Limb (tissue), 2 donors: ENCODE measurements at regions not wholly inside any gene's neighbourhood (a gene's known extent, or its start where the extent isn't known, plus 50 kb on each side); places are given as distances from the start of the nearest gene placed in this dataset.

Experiments used
- DNase-seq, 2 donors: peaks; one replicate each; pipeline ENCODE4 v3.0.0-alpha.2; 2016; ENCODE audit errors: extremely low spot score in 2 of 2

DNA sequence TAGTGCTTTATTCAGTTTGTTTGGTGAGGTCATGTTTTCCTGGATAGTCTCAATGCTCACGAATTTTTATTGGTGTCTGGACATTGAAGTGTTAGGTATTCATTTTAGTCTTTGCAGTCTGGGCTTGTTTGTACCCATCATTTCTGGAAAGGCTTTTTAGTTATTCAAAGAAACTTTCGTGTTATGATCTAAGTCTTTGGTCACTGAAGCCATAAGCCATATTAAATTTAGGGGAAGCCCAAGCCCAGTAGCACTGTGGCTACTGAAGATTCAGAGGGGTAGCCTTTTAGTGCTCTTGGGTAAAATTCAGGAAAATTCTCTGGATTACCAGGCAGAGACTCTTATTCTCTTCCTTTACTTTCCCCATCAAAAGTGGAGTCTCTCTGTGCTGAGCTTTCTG lies 56.2 kb upstream of the PEX5L start:
- no peak for DNase-seq

DNA sequence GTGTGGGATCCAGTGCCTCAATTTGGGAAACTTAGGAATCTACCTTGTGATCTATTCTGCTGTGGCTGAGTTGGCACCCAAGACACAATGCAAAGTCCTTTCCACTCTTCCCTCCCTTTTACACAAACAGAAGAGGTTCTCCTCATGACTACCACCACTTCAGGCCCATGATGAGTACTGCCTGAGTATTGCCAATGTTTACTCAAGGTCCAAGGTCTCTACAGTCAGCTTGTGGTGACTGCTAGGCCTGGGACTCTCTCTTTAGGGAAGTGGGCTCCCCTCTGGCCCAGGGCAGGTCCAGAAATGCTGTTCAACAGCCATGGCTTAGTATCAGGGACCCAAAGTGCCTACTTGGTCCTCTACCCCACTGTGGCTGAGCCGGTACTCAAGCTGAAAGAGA lies 56.8 kb upstream of the PEX5L start:
- no peak for DNase-seq

DNA sequence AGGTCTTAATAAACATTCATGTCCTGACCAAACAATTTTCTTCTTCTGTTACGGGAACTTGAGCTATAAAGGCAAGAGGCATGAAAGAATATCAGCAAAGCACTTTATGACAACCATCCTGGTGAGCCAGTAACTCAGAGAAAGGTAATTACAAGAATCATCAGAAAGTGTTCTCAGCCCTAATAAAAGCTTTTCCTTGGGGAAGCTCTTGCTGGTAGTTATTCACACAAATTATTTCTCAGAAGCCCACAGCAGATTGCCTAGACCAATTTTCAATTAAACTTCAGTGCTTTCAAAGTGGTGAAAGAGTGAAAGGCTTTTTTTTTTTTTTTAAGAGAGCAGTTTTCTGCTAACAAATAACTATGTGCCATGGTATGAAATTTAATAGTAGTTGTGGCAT lies 60.9 kb upstream of the PEX5L start:
- DNase-seq = no peak

DNA sequence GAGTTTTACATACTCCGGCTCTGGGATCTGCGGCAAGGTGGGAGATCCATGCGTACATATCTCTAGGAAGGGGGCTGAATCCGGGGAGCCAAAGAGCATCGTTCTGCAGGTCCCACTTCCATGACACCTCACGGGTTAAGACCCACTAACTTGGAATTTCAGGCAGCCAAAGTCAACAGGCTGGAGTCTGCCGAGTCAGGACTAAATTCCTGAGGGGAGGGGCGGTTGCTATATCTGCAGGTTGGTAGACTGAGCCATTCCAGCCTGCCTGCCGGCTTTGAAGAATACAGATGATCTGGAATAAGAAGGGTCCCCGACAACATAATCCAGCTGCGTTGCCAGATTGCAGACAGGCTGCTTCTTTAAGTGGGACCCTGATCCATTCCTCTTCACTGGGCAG lies 65.4 kb upstream of the PEX5L start:
- no peak for DNase-seq

DNA sequence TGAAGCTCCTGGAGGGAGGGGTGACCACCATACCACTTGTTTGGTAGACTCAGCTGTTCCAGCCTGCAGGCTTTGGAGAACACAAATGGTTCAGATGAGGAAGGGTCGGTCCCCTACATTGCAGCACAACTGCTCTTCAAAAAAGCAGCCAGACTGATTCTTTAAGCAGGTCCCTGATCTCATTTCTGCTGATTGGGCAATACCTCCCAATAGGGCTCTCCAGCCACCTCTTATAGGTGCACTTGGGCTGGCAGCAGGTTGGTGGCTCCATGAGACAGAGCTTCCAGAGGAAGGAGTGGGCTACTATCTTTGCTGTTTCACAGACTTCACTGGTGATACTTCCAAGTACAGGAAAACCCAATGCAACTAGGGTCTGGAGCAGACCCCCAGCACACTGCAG lies 65.9 kb upstream of the PEX5L start:
- DNase-seq = no peak

DNA sequence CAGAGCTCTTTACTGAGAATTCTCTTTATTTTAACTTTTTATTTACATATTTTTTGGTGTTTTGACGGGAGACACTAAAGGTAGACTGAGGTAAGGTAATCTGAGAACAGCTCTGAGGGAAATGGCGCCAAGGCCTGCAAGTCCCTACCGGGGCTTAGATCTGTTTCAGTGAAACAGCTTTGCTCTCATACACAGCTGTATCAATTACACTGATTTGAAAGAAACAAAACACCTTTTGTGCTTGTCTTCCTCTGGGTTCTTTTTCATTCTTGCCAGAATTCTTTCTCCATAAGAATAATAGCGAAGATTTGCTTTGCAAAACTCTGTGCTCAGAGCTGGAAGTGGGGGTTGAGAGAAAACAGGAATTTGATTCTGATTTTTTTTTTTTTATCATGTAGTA lies 79.5 kb upstream of the PEX5L start:
- DNase-seq = no peak

DNA sequence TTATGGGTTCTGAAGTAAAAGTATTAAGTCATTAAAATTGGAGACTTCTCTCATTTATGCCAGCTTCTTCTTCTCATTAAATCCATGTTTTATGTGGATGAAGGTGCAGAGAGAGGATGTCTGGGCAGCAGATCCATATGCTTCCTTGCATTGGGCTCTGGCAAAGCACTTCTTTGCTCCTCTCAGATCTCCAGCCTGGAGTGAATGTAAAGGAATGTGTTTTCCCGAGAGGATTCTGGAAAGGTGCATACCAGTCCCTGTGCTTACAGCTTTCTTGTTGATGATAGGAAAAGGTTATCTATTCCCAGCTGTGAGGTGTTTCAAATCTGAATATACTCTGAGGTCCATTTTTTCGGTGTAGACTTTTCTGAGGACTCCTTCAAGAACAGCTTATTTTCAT lies 79.9 kb upstream of the PEX5L start:
- DNase-seq = no peak

DNA sequence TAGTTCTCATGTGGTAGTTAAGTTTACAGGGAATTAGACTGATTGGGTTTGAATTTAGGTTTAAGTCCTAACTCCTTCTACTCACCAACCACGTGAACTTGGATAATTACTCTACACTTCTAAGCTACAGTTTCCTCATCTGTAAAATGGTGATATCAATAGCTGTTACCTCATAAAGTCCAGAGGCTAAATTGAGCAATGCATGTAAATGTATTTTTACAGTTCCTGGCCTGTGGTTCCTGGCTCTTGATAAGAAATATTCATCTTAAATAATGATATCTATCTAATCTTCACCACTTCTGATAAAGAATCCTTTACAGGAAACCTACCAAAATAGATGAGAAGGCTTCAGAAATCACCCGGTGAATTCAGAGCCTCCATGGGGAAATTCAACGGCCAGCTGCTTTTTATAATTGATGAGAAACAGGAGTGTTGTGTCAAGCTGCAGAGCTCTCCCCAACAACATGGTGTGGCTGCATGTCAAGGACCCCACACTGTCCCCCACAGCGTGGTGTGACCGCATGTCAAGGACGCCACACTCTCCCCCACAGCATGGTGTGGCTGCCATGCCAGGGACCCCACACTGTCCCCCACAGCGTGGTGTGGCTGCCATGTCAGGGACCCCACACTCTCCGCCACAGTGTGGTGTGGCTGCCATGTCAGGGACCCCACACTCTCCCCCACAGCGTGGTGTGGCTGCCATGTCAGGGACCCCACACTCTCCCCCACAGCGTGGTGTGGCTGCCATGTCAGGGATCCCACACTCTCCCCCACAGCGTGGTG lies 80.8 kb upstream of the PEX5L start:
- no peak for DNase-seq

DNA sequence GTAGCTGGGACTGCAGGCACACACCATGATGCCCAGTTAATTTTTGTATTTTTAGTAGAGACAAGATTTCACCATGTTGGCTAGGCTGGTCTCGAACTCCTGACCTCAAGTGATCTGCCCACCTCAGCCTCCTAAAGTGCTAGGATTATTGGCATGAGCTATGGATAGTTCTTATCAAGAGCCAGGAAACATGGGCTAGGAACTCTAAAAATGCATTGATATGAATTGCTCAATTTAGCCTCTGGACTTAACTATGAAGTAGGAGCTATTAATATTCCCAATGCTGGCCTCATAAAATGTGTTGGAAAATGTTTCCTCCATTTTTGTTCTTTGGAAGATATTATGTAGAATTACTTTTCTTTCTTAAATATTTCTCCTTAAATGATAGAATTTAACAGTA lies 82.8 kb upstream of the PEX5L start:
- DNase-seq = no peak

DNA sequence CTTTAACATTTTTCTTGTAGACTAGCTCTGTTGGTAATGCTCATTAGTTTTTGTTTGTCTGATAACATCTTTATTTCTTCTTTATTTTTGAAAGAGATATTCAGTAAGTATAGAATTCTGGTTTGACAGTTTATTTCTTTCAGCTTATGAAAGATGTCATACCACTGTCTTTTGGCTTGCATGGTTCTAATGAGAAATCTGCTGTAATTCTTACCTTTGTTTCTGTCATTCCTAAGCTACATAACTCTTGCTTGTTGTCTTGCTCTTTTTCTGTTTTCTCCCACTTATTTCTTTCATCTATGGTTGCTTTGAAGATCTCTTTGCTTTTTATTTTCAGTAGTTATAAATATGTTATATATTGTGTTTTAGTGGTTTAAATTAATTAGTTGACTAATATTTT lies 87.2 kb upstream of the PEX5L start:
- no peak for DNase-seq

DNA sequence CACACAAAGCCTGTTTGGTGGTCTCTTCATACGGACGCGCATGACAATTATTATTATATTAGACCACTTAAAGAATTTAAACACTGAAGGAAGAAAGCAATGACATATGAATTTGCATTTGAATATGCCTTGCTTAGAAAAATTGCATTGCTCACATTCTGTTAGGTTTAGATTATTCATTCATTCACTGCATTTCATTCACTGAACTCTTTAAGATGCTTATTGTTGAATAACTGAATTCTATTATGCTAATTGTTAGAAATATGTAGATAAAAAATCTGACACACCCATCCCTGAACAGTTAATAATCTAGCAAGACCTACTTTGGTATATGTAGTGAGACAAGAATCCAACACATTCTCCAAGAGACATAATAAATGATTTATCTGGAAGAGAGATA lies 94.4 kb upstream of the PEX5L start:
- DNase-seq = no peak

DNA sequence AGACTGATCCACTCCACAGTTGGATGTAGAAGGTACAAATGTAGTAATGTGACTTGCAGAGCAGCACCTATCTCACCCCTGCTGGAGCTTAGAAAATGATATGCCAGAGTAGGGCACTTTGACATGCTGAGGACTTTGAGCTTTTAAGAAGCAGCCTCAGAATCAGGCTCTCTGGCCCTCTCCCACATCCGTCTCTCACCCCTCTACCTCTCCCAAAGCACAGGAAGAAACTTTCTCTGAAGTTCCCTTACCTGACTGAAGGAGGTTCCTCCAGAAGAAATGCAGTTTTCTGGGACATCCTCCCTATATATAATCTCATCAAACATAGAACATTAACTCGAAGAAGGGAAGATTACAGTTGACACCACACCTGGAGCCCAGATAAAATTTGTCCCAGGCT lies 98.4 kb upstream of the PEX5L start:
- DNase-seq = no peak

DNA sequence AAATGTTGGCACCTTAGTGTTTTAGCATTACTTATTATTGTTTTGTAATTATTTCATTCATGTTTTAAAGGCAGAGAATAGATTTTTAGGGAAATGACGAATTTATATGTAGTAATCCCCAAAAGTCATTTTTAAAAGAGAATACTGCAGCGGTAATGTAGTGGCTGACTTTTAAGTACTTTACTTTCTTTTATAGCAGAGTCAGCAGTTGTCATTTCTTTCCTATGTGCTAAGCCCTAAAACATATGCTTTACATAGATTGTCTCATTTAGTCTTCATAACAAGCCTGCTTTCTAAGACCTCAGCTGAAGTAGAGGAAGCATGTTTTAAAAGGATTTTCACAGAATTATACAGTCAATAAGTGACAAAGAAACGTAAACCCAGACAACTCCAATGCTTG lies 102.1 kb upstream of the PEX5L start:
- DNase-seq = no peak

DNA sequence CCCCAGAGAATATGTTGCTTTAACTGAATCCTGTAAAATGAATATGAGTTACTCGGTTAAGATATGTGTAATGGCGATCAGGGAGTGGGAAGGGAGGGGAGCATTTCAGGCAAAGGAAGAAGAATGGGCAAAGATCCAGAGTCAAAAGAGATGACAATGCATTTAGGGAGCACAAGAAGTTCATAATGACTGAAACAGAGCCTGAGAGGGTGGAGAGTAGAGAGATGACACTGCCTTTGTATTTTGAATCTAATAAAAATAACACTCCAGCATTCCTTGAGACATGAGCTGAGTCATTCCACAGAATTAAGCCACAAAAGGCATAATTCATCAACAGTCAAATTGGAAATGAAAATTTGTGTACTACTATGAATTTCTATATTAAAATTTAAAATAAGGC lies 105.3 kb upstream of the PEX5L start:
- DNase-seq = no peak

DNA sequence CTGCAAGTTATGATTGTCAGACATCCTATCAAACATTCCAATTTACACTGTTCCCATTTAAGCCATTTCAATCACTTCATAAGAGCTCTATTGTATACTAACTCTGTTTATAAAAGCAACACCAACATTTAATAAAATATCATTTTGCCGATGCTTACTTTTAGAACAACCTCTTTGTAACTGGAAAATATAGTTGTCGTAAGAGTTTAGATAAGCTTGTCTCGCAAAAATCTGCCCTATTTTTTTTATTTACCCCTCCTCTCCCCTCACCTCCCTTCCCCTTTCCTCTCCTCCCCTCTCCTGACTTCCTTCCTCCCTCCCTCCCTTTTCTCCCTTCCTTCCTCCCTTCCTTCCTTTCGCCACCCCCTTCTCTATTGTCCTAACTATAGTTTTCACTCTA lies 105.7 kb upstream of the PEX5L start:
- DNase-seq = no peak

DNA sequence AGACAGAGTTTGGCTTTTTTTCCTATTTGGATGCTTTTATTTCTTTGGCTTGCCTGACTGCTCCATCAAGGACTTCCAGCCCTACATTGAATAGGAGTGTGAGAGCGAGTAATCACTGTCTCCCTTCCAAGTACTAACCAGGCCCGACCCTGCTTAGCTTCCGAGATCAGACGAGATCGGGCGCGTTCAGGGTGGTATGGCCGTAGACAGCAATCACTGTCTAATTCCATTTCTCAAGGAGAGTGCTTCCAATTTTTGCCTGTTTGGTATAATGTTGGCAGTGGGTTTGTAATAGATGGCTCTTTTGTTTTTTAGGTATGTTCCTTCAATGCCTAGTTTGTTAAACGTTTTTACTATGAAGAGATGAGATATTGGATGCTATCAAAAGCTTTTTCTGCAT lies 125.0 kb upstream of the PEX5L start:
- DNase-seq = no peak

DNA sequence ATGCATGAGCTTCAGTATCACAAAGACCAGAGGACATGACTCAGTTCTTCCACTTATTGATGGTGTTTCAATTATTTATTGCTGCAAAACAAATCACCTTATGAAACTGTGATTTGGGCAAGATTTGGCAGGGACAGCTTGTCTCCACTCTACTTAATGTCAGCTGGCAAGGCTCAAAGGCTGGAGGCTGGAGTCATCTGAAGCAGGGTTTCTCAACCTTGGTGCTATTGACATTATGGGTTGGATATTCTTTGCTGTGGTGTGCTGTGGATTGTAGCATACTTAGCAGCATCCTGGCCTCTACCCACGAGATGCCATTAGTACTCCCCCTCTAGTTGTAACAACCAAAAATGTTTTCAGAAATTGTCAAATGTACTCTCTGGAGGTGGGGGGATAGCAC lies 138.8 kb upstream of the PEX5L start:
- no peak for DNase-seq

DNA sequence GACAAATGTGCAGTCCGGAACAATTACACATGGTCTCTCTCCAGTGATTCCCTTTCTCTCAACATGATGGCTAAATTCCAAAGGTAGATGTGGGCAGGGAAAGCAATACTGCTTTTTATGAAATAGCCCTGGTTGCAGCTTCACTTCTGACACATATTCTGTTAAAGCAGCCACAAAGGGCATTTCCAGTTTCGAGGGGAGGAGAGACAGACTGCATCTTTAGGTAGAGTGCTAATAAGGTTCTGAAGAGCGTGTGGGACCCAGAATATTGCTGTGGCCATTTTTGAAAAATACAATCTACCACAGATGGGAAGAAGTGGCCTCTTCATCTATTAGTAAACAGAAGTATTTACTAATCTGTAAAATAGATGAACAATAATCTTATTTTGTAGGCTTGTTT lies 139.3 kb upstream of the PEX5L start:
- DNase-seq = no peak

DNA sequence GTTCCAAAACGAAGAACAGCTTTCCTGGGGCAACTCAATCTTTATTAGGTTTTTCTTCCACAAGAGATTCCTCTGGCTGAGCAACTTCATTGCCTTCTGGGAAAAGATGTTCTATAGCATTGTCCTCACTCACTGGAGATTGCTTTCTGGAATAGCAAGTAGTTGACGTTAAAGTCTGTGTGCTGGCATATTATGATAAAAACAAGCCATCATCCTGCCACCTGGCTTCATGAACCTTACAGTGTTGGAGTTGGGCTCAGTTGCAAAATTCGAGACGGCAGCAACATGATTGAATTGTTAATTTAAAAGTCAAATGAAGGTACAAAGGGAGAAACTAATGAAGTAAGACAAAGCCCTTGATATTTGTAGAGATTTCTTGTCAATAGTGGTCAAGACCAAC lies 140.5 kb upstream of the PEX5L start:
- DNase-seq = no peak

DNA sequence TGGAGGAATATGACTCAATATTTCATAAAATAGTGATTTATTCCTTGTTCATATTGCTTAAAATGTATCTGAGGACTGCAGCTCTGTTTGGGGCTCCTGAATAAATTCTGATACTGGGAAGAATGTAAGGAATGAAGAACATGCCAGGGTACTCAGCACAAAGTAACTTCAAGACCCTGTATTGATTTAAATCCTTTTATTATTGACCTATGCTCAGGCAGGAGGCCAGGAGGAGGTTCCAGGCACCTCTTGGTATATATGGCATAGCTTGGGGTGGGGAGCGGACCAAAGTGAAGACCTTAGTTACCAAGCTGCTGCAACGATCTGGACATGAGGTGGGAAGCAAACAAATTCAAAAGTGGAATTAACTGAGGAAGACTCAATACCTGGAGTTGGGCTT lies 142.8 kb upstream of the PEX5L start:
- DNase-seq = no peak

DNA sequence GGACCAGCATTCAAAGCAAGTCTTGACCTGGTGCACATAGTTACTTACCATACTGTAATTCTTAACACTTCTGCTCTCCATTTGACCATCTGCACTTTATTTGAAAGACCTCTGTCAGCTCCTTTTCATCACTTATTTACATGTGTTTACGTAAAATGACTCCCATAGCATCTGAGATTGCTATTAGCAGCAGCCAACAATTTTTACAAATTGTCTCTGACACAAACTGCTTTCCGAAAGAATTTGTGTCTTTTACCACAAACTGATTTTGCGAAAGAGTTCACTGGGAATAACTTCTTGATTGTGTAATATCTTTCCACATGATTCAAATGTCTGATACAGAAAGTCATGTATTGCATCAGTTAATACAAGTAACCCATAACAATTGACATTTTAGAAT lies 144.1 kb upstream of the PEX5L start:
- no peak for DNase-seq

DNA sequence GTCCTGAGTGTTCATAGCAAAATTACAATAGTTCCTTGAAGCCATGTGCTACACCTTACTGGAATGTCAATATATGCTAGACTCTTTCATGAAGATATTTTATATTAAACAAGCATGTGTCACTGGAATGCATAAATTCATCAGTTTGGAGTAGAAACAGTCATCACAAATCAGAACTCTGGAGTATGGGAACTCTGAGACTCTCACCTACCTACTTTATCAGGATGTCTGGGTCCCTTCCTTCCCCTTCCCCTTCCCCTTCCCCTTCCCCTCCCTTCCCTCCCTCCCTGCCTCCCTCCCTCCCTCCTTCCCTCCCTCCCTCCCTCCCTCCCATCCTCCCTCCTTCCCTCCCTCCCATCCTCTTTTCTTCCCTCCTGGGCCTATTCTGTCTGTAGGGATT lies 144.7 kb upstream of the PEX5L start:
- no peak for DNase-seq

DNA sequence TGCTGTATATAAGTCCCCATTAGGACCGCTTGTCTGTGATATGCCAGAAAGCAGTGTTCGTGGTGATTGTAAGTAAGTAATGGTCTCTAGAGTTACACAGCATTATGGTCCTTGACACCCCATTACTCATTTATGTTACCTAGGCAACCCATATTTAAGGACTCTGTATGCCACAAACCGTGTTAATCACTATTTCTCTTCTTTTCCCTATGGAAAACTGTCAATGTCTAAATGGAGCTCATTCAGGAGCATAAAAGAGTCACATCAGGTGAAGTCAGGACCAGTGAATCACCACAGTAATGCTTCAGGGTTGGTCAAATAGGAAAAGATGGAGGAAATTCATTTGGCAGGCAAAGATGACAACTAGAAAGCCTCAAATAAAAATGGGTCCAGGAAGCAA lies 146.6 kb upstream of the PEX5L start:
- DNase-seq = no peak

DNA sequence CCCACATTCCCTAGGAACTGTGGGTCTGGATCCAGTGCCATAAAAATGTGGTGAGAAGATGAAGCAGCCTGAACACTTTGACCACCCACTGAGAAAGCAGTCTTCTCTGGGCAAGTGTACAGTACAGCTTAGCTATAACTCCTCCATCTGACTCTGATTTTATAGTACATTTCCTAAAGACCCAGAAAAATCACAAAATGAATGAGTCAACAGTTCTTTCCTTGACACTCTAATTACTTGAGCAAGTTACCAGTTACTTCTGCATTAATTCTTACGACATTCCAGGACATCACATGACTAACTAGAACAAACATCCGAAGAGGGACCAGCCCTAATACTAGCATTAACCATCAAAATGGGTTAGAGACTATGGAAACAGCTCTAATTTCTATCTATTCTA lies 148.1 kb upstream of the PEX5L start:
- DNase-seq = no peak
